ENCODE measurements at regions not wholly inside any gene's neighbourhood (a gene's known extent, or its start where the extent isn't known, plus 50 kb on each side); places are given as distances from the start of the nearest gene placed in this dataset.

- no peak overlapping the region for H3K27ac Mint-ChIP-seq
- peaks cover 6% of the 10 kb centered on the region; the same call in 1 of the 2 replicates for H3K27me3 Mint-ChIP-seq (ENCODE audit: insufficient read depth)
- no peak for DNase-seq
- H3K36me3 Mint-ChIP-seq (ENCODE audit: low read depth): no peaks in the 10 kb centered on the region
- TF ChIP-seq, protein P1, sequence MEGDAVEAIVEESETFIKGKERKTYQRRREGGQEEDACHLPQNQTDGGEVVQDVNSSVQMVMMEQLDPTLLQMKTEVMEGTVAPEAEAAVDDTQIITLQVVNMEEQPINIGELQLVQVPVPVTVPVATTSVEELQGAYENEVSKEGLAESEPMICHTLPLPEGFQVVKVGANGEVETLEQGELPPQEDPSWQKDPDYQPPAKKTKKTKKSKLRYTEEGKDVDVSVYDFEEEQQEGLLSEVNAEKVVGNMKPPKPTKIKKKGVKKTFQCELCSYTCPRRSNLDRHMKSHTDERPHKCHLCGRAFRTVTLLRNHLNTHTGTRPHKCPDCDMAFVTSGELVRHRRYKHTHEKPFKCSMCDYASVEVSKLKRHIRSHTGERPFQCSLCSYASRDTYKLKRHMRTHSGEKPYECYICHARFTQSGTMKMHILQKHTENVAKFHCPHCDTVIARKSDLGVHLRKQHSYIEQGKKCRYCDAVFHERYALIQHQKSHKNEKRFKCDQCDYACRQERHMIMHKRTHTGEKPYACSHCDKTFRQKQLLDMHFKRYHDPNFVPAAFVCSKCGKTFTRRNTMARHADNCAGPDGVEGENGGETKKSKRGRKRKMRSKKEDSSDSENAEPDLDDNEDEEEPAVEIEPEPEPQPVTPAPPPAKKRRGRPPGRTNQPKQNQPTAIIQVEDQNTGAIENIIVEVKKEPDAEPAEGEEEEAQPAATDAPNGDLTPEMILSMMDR (IDR thresholded peaks at IDR 0.05): no peak
- H3K4me1 Mint-ChIP-seq (ENCODE audit: low read depth): peaks cover 15% of the 10 kb centered on the region
- no peaks in the 10 kb centered on the region for H3K9me3 Mint-ChIP-seq
- no peak overlapping the region for H3K4me3 Mint-ChIP-seq
These were observed 574.7 kb upstream of the ID2 start for GRCh38 chr2:8107150-8107549.

DNA sequence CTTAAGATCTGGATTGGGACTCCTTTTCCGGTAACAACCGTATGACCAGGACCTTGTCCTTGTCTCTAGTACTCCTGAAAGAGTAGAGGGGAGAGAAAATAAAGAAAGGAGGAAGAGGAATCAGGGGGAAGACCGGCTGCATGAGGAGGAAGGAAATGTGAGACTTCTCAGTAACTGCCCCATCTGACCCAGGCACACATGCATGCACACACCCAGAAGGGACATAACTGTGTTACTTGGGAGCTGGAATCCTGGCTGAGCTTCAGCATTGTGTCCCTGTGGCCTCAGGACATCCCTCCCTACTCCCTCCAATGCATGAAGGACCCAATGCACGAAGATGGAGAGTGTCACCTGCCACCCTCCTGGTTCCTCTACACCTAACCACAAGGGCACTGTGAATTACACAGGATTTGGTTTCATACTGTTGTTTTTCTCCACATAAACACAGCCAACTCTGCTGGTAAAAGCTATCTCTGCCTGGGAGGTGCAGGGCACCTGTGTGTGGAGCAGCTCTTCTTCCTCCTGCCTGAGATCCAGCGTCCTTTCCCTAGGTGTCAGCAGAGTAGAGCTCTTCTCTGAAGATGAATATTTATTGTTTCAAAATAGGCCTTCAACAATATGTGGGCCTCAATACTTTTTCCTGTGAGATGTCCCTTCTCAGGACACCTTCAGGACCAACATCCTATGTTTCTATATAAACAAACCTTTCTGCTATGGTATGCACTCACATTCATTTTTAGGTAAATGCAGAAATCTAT, 574.1 kb upstream of the ID2 start:
- TF ChIP-seq, protein P1 (IDR thresholded peaks at IDR 0.05): no peak
- H3K27ac Mint-ChIP-seq: no peak overlapping the region

GRCh38 chr2:8110716-8111115, 571.1 kb upstream of the ID2 start:
- no peak for DNase-seq
- Mint-ChIP-seq H3K4me3 (no peak overlapping the region), H3K36me3 (ENCODE audit: low read depth) (no peaks in the 10 kb centered on the region), H3K27ac (no peak overlapping the region), H3K4me1 (ENCODE audit: low read depth) (peaks cover 3% of the 10 kb centered on the region; the same call in 1 of the 2 replicates), H3K27me3 (ENCODE audit: insufficient read depth) (peaks cover 18% of the 10 kb centered on the region), H3K9me3 (no peaks in the 10 kb centered on the region)
- TF ChIP-seq, protein P1 (IDR thresholded peaks at IDR 0.05): no peak

More for the DNA sequence above, 574.1 kb upstream of the ID2 start:
- H3K36me3 Mint-ChIP-seq (ENCODE audit: low read depth): no peaks in the 10 kb centered on the region
- no peaks in the 10 kb centered on the region for H3K9me3 Mint-ChIP-seq
- DNase-seq: no peak
- no peak overlapping the region for H3K4me3 Mint-ChIP-seq
- H3K27me3 Mint-ChIP-seq (ENCODE audit: insufficient read depth): peaks cover 10% of the 10 kb centered on the region
- peaks cover 12% of the 10 kb centered on the region for H3K4me1 Mint-ChIP-seq (ENCODE audit: low read depth)

DNA sequence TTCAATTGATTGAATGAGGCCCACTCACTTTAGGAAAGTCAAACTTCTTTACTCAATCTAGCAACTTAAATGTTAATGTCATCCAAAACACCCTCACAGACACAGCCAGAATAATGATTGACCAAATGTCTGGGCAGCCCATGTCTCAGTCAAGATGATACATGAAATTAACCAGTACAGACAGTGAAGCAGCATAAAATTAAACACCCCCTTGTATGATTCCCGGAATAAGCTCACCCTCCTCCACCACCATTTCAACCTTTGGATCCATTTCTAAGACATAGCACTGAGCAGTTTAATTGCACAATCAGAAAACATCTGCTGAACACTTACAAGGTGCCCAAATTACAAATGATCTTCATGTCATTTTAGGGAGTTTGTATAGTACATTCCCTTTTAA, 570.7 kb upstream of the ID2 start:
- Mint-ChIP-seq H3K36me3 (ENCODE audit: low read depth) (no peaks in the 10 kb centered on the region), H3K27ac (no peak overlapping the region), H3K4me1 (ENCODE audit: low read depth) (peaks cover 8% of the 10 kb centered on the region; the same call in 1 of the 2 replicates), H3K4me3 (no peak overlapping the region), H3K27me3 (ENCODE audit: insufficient read depth) (peaks cover 18% of the 10 kb centered on the region), H3K9me3 (no peaks in the 10 kb centered on the region)
- no peak for DNase-seq
- TF ChIP-seq, protein P1 (IDR thresholded peaks at IDR 0.05): no peak

DNA sequence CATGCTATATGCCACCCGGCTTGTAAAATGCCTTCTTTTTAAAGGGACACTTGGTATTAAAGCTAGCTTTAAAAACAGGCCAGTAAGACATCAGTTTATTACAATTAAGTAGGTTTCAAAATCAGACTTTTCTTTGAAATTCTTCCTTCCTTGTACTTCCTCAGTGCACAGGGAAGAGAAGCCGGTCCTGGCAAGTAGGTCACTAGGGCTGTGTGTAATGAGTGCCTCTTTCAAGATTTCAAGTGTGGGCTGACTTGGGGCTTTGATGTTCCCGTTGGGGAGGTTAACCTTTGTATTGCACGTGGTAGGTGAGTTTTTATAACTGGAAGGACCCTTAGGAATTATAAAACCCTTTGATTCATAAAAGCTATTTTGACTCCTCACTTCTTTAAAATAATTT, 566.4 kb upstream of the ID2 start:
- TF ChIP-seq, protein P1 (IDR thresholded peaks at IDR 0.05): no peak
- Mint-ChIP-seq H3K27ac (no peak overlapping the region), H3K4me3 (no peak overlapping the region), H3K36me3 (ENCODE audit: low read depth) (no peaks in the 10 kb centered on the region), H3K27me3 (ENCODE audit: insufficient read depth) (peaks cover 16% of the 10 kb centered on the region), H3K4me1 (ENCODE audit: low read depth) (peaks cover 26% of the 10 kb centered on the region), H3K9me3 (no peaks in the 10 kb centered on the region)
- no peak for DNase-seq

All from HFFc6 (cell line).